ENCODE measurements at regions not wholly inside any gene's neighbourhood (a gene's known extent, or its start where the extent isn't known, plus 50 kb on each side); places are given as distances from the start of the nearest gene placed in this dataset.
A peak's percentile ranks its signal among the peaks of the same experiment; 100 is the strongest.
"Not testable (repeated sequence)": the region's sequence is repeated elsewhere in the genome, so short reads cannot be mapped to it uniquely, and the experiment has no call there.

- in situ Hi-C loops (cut with HindIII; ENCODE audit: low pct_ligation_motif_present, low pct_unique_long_range_greater_than_20kb, low sequenced_read_pairs): no loop called here
Measured at GRCh38 chr15:72851586-72851985, 68.0 kb upstream of the ADPGK start.

GRCh38 chr15:72850833-72851232 lies 67.3 kb upstream of the ADPGK start:
- in situ Hi-C loops (cut with HindIII; ENCODE audit: low pct_ligation_motif_present, low pct_unique_long_range_greater_than_20kb, low sequenced_read_pairs): no loop called here
- no peak for DNase-seq

More at GRCh38 chr15:72851586-72851985, 68.0 kb upstream of the ADPGK start:
- DNase-seq: no peak

- DNase-seq: no peak
Measured at GRCh38 chr15:72847806-72848205, 64.2 kb upstream of the ADPGK start.

GRCh38 chr15:72847033-72847432 lies 63.5 kb upstream of the ADPGK start:
- DNase-seq: no peak
- in situ Hi-C loops (cut with HindIII; ENCODE audit: low pct_ligation_motif_present, low pct_unique_long_range_greater_than_20kb, low sequenced_read_pairs): no loop called here

More at GRCh38 chr15:72847806-72848205, 64.2 kb upstream of the ADPGK start:
- in situ Hi-C loops (cut with HindIII; ENCODE audit: low pct_ligation_motif_present, low pct_unique_long_range_greater_than_20kb, low sequenced_read_pairs): no loop called here

- in situ Hi-C loops (cut with HindIII; ENCODE audit: low pct_ligation_motif_present, low pct_unique_long_range_greater_than_20kb, low sequenced_read_pairs): no loop called here
- no peak for DNase-seq
Measured at GRCh38 chr15:72845981-72846383, 62.4 kb upstream of the ADPGK start.

- in situ Hi-C loops (cut with HindIII; ENCODE audit: low pct_ligation_motif_present, low pct_unique_long_range_greater_than_20kb, low sequenced_read_pairs): no loop called here
- DNase-seq: no peak
Measured at GRCh38 chr15:72844067-72844466, 60.5 kb upstream of the ADPGK start.

DNA sequence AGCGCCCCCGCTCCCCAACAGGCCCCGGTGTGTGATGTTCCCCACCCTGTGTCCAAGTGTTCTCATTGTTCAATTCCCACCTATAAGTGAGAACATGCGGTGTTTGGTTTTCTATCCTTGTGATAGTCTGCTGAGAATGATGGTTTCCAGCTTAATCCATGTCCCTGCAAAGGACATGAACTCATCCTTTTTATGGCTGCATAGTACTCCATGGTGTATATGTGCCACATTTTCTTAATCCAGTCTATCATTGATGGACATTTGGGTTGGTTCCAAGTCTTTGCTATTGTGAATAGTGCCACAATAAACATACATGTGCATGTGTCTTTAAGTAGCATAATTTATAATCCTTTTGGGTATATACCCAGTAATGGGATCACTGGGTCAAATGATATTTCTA lies 59.8 kb upstream of the ADPGK start:
- in situ Hi-C loops (cut with HindIII; ENCODE audit: low pct_ligation_motif_present, low pct_unique_long_range_greater_than_20kb, low sequenced_read_pairs); DNase-seq: not testable (repeated sequence)

GRCh38 chr15:72840114-72840513 lies 56.6 kb upstream of the ADPGK start:
- in situ Hi-C loops (cut with HindIII; ENCODE audit: low pct_ligation_motif_present, low pct_unique_long_range_greater_than_20kb, low sequenced_read_pairs): no loop called here
- no peak for DNase-seq

GRCh38 chr15:72838311-72838731 lies 54.8 kb upstream of the ADPGK start:
- no peak for DNase-seq
- in situ Hi-C loops (cut with HindIII; ENCODE audit: low pct_ligation_motif_present, low pct_unique_long_range_greater_than_20kb, low sequenced_read_pairs): no loop called here

- no peak for DNase-seq
- in situ Hi-C loops (cut with HindIII; ENCODE audit: low pct_ligation_motif_present, low pct_unique_long_range_greater_than_20kb, low sequenced_read_pairs): no loop called here
Measured at GRCh38 chr15:72836676-72837330, 53.2 kb upstream of the ADPGK start.

DNA sequence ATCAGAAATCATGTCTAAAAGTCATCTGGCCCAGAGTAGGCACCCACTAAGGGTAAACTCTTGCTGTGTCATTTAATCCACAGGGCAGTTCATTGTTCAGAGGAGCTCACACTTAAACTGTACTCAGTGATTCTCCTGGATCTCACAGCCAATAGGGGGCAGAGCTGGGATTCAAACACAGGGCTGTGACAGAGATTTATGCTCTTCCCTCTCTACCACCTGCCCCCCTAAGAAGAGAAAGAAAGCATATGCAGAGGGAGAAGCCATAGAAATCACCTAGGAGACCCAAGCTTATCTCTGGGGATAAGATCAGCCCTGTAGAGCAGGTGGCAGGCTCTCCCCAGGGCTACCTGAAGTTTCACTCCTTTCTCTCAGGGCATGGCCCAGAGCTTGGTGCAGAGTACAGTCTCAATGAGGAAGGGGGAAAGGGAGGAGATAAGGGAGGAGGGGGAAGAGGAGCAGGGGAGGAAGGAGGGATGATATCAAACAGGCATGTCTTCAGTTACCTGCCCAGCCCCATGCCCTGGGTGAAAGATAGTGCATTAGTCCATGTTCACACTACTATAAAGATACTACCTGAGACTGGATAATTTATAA lies 51.8 kb upstream of the ADPGK start:
- in situ Hi-C loops (cut with HindIII; ENCODE audit: low pct_ligation_motif_present, low pct_unique_long_range_greater_than_20kb, low sequenced_read_pairs): no loop called here
- peak; percentile 2 for DNase-seq

DNA sequence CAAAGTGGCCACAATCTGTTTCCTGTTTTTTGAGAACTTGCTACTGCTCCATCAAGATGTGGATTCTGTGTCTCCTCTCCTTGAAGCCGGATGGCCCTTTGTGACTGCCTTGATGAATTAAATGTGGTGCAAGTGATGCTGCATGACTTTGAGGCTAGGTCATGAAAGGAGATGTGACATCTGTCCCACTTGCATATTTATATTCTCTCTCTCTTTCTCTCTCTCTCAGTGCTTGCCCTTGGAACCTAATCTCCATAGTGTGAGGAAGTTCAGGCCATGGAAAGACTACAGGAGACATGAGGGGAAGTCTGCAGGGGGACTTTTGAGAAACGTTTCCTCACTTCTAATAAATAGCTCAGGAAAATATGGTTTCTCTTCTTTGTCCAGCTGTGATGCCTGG lies 50.0 kb upstream of the ADPGK start:
- in situ Hi-C loops (cut with HindIII; ENCODE audit: low pct_ligation_motif_present, low pct_unique_long_range_greater_than_20kb, low sequenced_read_pairs): no loop called here
- no peak for DNase-seq
